GM19397 (cell line): ENCODE measurements at regions not wholly inside any gene's neighbourhood (a gene's known extent, or its start where the extent isn't known, plus 50 kb on each side); places are given as distances from the start of the nearest gene placed in this dataset.
"Not testable (repeated sequence)": the region's sequence is repeated elsewhere in the genome, so short reads cannot be mapped to it uniquely, and the experiment has no call there.

Source experiments
- ATAC-seq: cut with Tn5 transposase; IDR thresholded peaks from one replicate; pipeline ENCODE4 v1.9.1; 2021; ENCODE audit warnings: mild to moderate bottlenecking, moderate library complexity; ENCODE audit not compliant: unreplicated experiment

- no peak for ATAC-seq
These were observed 186.8 kb downstream of the FRK start for GRCh38 chr6:115873901-115874300.

DNA sequence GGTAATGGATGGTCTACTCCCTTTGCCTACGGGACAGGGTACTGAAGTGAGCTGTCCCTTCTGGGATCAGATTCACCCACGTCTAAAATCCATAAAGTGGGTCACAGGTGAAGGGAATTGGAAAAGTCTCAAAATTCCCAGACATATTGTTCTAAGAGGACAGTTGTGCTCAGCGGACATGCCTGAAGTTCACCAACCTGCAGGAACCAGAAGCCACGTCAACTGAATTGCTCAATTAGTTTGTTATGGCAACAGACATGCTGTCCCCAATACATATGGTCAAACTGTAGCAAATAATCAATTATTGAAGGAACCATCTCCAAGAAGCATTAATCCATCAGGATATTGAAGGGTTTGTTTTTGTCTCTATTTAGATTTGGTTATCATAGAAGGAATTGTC, 190.2 kb downstream of the FRK start:
- no peak for ATAC-seq

DNA sequence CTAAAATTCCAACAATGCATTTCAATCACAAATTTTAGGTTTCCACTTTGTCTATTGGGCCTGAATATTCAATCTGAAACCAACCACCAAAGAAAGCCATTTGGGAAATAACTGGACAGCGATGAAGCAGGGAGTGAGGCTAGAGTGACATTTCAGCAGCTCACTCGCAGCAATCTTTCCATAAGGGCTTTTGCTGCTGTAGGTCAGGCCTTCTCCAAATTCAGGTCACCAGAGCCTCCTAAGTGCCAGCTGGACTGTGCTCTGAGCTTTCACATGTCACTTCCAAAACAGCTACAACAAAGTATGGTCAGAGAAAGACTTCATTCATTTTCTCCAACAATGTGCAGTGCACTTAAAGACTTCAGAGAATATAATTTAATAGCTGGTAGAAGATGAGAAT, 194.8 kb downstream of the FRK start:
- no peak for ATAC-seq

GRCh38 chr6:115863211-115863610, 197.5 kb downstream of the FRK start:
- no peak for ATAC-seq

DNA sequence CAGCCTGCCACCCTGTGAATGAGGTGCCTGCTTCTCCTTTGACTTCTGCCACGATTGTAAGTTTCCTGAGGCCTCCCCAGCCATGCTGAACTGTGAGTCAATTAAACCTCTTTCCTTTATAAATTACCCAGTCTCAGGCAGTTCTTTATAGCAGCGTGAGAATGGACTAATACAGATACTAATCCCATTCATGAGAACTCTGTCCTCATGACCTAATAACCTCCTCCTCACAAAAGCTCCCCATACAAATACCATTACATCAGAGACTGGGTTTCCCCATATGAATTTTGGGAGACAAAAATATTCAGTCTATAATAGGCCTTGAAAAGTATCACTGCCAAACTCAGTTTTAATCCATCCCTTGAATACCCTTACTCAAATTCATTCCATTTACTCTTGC, 199.0 kb downstream of the FRK start:
- ATAC-seq: not testable (repeated sequence)

- ATAC-seq: not testable (repeated sequence)
These were observed 201.1 kb downstream of the FRK start for GRCh38 chr6:115859577-115859976.

DNA sequence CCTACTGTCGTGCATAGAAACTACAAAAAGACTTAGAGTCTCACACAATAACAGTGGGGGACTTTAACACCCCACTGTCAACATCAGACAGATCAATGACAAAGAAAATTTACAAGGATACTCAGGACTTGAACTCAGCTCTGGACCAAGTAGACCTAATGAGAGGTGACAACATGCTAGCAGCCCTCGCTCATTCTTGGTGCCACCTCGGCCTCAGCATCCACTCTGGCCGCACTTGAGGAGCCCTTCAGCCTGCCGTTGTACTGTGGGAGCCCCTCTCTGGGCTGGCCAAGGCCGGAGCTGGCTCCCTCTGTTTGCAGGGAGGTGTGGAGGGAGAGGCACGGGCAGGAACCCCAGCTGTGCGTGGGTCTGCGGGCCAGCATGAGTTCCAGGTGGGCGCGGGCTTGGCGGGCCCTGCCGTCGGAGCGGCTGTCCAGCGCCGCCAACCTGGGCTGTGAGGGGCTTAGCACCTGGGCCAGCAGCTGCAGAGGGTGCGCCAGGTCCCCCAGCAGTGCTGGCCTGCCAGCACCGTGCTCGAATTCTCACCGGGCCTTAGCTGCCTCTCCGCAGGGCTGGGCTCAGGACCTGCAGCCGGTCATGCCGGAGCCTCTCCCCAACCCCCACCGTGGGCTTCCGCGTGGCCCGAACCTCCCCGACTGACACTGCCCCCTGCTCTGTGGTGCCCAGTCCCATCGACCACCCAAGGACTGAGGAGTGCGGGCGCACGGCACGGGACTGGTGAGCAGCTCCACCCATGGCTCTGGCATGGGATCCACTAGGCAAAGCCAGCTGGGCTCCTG, 205.6 kb downstream of the FRK start:
- no peak for ATAC-seq

- ATAC-seq: no peak
These were observed 213.0 kb downstream of the FRK start for GRCh38 chr6:115847671-115848070.

DNA sequence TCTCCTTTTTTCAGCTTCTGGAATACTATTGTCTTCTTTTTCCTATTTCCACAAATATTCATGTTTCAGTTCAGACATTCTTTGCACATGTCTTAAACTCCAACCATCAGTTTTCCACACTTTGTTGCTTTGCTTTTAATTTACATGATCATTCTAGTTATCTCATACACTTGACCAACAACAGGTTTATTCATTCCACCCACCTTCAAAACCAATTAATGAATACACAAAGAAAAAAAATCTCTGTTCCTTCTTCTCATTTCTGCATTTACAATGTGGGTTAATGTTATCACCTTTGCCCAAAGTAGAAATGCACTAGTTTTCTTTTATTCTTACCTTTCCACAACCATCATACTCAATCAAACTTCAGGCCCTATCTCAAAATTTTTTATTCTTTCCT, 216.7 kb downstream of the FRK start:
- no peak for ATAC-seq

- ATAC-seq: no peak
These were observed 218.4 kb downstream of the FRK start for GRCh38 chr6:115842338-115842737.

DNA sequence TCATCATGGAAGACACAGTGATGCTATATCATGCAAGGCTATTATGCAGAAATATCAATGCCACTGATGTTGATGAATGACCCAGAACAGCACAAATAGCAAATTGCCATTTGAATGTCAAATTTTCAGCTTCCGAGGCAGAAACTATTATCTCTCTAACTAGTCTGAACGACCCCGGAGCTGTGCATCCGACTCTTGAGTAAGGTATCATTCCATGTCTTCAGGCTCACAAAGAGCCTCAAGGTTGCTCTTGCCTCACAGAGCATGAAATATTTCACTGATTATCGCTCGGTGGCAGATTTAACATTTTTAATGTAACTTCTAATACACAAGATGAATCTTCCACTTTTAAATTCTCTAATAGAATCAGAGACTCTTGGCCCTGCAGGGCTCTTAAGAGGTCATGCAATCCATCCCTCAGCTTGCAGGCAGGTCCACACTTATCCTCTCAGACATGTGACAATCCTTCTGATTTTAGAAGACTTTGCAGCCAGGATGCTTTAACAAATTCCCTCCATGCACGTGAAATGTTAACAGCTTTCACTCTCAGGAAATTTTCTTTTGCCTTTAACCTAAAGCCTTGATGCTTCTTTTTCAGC, 221.0 kb downstream of the FRK start:
- ATAC-seq: no peak

DNA sequence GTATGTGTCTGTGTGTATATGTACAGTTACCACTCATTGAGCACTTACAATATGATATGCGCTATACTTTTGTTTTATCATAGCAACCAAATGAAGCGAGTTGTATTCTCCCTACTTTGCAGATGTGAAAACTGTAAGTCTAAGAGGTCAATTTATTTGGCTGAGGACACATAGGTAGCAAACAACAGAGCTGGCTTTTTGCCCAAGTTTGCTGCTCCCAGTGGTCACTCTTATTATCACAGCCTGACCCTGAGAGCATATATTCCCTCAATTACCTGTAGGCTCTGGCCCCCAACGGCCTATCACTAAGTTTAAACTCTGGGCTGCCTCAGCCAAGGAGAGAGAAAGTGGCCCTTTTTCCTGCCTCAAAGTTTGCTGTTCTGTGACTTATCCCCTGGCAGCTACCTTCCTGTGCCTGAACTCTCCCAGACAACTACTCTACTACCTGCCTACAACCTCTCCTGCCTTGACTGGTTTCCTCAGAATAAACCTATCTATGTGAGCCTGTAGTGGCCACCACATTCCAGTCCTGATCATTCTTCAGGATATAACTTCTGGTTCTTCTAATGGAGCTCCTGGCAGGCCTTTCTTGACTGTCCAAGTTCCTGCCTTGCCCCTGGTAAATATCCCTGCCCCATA, 221.8 kb downstream of the FRK start:
- ATAC-seq: peak; percentile 89

- no peak for ATAC-seq
These were observed 222.5 kb downstream of the FRK start for GRCh38 chr6:115838216-115838615.

- not testable (repeated sequence) for ATAC-seq
These were observed 224.3 kb downstream of the FRK start for GRCh38 chr6:115836374-115836773.

- no peak for ATAC-seq
These were observed 225.4 kb downstream of the FRK start for GRCh38 chr6:115835314-115835713.

- ATAC-seq: not testable (repeated sequence)
These were observed 226.1 kb downstream of the FRK start for GRCh38 chr6:115834542-115834941.

DNA sequence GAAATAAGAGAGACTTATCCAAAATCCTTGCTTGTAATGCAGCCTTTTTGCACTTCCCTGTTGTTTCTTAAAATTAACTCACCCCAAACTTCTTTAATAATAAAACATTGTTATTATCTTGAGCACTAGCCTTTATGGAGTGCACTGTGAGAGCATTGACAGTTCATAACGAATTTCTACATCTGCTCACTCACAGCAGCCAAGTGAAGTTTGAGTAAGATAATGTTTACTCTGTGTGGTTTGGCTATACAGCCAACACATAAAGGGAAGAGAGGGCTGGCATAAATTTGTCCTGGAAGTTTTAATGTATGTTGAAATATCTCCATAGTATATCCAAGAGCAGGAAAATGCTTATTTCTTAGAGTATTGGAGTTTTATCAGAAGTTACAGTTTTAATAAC, 227.9 kb downstream of the FRK start:
- ATAC-seq: no peak

DNA sequence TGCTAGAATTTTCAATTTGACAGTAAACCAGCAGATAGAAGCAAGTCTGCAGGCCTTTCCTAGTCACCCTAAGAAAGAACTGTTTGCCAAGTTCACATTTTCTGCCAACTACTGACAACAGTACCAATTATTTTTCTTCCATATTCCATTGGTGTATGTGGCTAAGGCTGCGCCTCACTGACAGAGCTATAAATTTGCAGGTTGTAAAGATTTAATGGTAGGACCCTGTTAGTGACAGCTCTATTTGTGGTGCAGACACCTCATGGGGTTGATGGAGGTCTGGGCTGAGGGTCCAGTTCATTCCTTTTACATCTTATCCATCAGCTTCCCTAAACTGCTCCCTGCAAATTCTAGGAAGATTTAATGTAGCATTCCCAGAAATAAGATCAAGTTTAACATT, 228.5 kb downstream of the FRK start:
- ATAC-seq: no peak

- no peak for ATAC-seq
These were observed 229.8 kb downstream of the FRK start for GRCh38 chr6:115830895-115831294.

DNA sequence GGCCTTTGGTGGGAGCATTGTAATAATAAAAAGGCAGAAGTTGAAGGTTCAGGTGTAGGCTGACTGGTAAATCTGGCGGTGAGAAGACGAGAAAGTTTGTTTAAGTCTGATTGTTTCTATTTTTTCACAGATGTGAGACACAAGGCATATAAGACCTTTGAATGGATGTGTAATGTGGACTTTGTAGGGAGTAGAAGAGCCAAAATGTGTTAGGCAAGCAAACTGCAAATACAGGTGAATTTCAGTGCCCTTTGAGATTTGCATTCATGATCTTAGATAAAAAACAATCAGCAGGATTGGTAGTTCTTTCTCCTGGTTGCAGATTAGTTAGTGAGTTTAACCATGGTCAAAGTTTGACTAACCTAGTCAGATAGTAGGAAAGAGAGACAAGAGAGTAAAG, 238.9 kb downstream of the FRK start:
- no peak for ATAC-seq

DNA sequence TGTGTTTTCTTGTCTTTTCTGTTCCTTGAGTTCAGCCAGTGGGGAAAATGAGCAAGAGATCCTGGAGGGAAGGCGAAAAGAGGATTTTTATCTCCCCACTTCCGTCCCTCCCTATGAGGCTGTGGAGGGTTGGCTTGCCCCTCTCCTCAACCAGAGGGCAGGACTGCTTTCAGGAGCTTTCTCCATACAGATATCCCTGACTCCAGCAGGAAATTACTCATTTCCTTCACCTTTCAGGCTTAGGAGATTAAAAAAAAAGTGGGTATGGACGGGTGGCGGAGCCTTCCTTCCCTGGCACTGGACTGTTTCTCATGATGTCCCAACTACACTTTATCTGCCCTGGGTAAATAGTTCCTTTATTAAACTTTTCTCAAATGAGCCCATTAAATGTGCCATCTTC, 241.2 kb downstream of the FRK start:
- ATAC-seq: no peak

DNA sequence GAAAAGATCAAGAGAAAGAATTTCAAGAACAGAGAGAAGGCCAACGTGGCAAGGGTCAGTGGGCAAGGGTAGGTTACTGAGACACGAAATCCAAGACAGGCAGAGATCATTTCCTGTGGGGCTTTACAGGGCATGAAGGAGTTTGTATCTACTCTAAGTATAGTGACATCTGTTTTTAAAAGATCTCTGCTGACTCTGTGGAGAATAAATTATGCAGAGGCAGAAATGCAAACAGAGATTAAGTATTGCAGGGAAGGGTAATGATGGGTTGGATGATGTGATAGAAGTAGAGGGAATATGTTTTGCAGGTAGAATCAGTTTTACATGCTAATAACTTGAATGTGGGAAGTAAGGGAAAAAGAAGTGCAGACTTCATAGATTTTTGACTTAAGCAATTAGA, 243.5 kb downstream of the FRK start:
- no peak for ATAC-seq
